H9 (cell line): ENCODE measurements at regions not wholly inside any gene's neighbourhood (a gene's known extent, or its start where the extent isn't known, plus 50 kb on each side); places are given as distances from the start of the nearest gene placed in this dataset.
A peak's percentile ranks its signal among the peaks of the same experiment; 100 is the strongest.

Experiments
- DNase-seq: peaks from one replicate; pipeline ENCODE4 v3.0.0-alpha.2; 2017
- H2AFZ ChIP-seq: one replicate; pipeline ENCODE4 v1.6.1; 2013; ENCODE audit warnings: mild to moderate bottlenecking, low read length, control low read depth, moderate library complexity
- H2AK5ac ChIP-seq: 2 replicates; pipeline ENCODE4 v1.6.1; 2013; ENCODE audit warnings: low read length, control low read depth, mixed read lengths; ENCODE audit not compliant: insufficient read length
- H2BK120ac ChIP-seq: one replicate; pipeline ENCODE4 v1.6.1; 2013; ENCODE audit warnings: low read depth, mild to moderate bottlenecking, low read length, control low read depth, inconsistent platforms; ENCODE audit not compliant: poor library complexity, severe bottlenecking
- H2BK12ac ChIP-seq: 2 replicates; pipeline ENCODE4 v1.6.1; 2013; ENCODE audit warnings: low read length, control low read depth, mixed read lengths, low read depth; ENCODE audit not compliant: insufficient read length
- H2BK15ac ChIP-seq: 2 replicates; pipeline ENCODE4 v1.6.1; 2013; ENCODE audit warnings: low read depth, low read length, control low read depth
- H2BK20ac ChIP-seq: one replicate; pipeline ENCODE4 v1.6.1; 2013; ENCODE audit warnings: low read depth, mild to moderate bottlenecking, low read length, control low read depth, inconsistent platforms; ENCODE audit not compliant: poor library complexity, severe bottlenecking
- H2BK5ac ChIP-seq: 2 replicates; pipeline ENCODE4 v1.6.1; 2013; ENCODE audit warnings: low read length, control low read depth, mixed read lengths; ENCODE audit not compliant: insufficient read length
- H3K14ac ChIP-seq: 2 replicates; pipeline ENCODE4 v1.6.1; 2013; ENCODE audit warnings: low read length, control low read depth; ENCODE audit not compliant: insufficient read depth
- H3K18ac ChIP-seq: 2 replicates; pipeline ENCODE4 v1.6.1; 2013; ENCODE audit warnings: low read depth, mild to moderate bottlenecking, mixed read lengths, low read length, control low read depth; ENCODE audit not compliant: insufficient read length
- H3K23ac ChIP-seq: 2 replicates; pipeline ENCODE4 v1.6.1; 2013; ENCODE audit warnings: low read length, control low read depth, mixed read lengths, low read depth; ENCODE audit not compliant: insufficient read length
- H3K23me2 ChIP-seq: 2 replicates; pipeline ENCODE4 v1.6.1; 2013; ENCODE audit warnings: low read depth, mild to moderate bottlenecking, mixed read lengths, low read length, control low read depth; ENCODE audit not compliant: insufficient read length, poor library complexity, severe bottlenecking
- H3K27ac ChIP-seq: 2 replicates; pipeline ENCODE4 v1.5.1; 2013; ENCODE audit warnings: low read length, control low read depth, mixed read lengths, low read depth; ENCODE audit not compliant: insufficient read length
- H3K27me3 ChIP-seq: 2 replicates; pipeline ENCODE4 v1.6.1; 2013; ENCODE audit warnings: low read length, control low read depth, inconsistent platforms; ENCODE audit not compliant: insufficient read depth
- H3K4ac ChIP-seq: 2 replicates; pipeline ENCODE4 v1.6.1; 2013; ENCODE audit warnings: low read depth, mild to moderate bottlenecking, control low read depth, inconsistent platforms, low read length, moderate library complexity
- H3K4me1 ChIP-seq: 2 replicates; pipeline ENCODE4 v1.6.1; 2013; ENCODE audit warnings: low read length, control low read depth, inconsistent platforms; ENCODE audit not compliant: insufficient read depth
- H3K4me2 ChIP-seq: 2 replicates; pipeline ENCODE4 v1.6.1; 2013; ENCODE audit warnings: low read length, control low read depth, mixed read lengths; ENCODE audit not compliant: insufficient read length, insufficient read depth
- H3K56ac ChIP-seq: 2 replicates; pipeline ENCODE4 v1.6.1; 2013; ENCODE audit warnings: low read depth, mild to moderate bottlenecking, mixed read lengths, low read length, control low read depth; ENCODE audit not compliant: insufficient read length
- H3K79me1 ChIP-seq: 2 replicates; pipeline ENCODE4 v1.6.1; 2013; ENCODE audit warnings: low read depth, mild to moderate bottlenecking, moderate library complexity, low read length, control low read depth, inconsistent platforms; ENCODE audit not compliant: insufficient read depth, poor library complexity, severe bottlenecking
- H3K79me2 ChIP-seq: 2 replicates; pipeline ENCODE4 v1.6.1; 2013; ENCODE audit warnings: low read length, control low read depth, inconsistent platforms; ENCODE audit not compliant: insufficient read depth
- H3K9ac ChIP-seq: 2 replicates; pipeline ENCODE4 v1.6.1; 2013; ENCODE audit warnings: low read length, control low read depth, mixed read lengths; ENCODE audit not compliant: insufficient read length; ENCODE audit errors: extremely low read depth
- H3K9me3 ChIP-seq: one replicate; pipeline ENCODE4 v1.6.1; 2013; ENCODE audit warnings: low read depth, low read length, inconsistent platforms; ENCODE audit not compliant: control insufficient read depth
- H3T11ph ChIP-seq: one replicate; pipeline ENCODE4 v1.6.1; 2013; ENCODE audit warnings: mild to moderate bottlenecking, low read length, control low read depth, inconsistent platforms
- H4K20me1 ChIP-seq: one replicate; pipeline ENCODE4 v1.6.1; 2013; ENCODE audit not compliant: control insufficient read depth, insufficient read length, insufficient read depth
- H4K5ac ChIP-seq: 2 replicates; pipeline ENCODE4 v1.6.1; 2013; ENCODE audit warnings: low read depth, mild to moderate bottlenecking, mixed read lengths, low read length, control low read depth; ENCODE audit not compliant: insufficient read length
- H4K8ac ChIP-seq: replicated peaks from 2 replicates; pipeline ENCODE4 v1.6.1; 2013; ENCODE audit warnings: low read length, control low read depth, mixed read lengths, low read depth; ENCODE audit not compliant: insufficient read length
- H4K91ac ChIP-seq: 2 replicates; pipeline ENCODE4 v1.6.1; 2013; ENCODE audit warnings: low read depth, mild to moderate bottlenecking, moderate library complexity, mixed read lengths, low read length, control low read depth; ENCODE audit not compliant: insufficient read length
- H3K27ac Mint-ChIP-seq, 3 experiments: 2 replicates in 2 of 3; 3 replicates in 1 of 3; pipeline ENCODE4 v1.8.0; 2020 to 2021; ENCODE audit warnings: mixed read lengths in 3 of 3, mild to moderate bottlenecking in 1 of 3, moderate library complexity in 1 of 3
- H3K27me3 Mint-ChIP-seq: 2 replicates; pipeline ENCODE4 v1.8.0; 2021; ENCODE audit warnings: low read depth, mild to moderate bottlenecking, moderate library complexity, mixed read lengths
- H3K36me3 Mint-ChIP-seq, 3 experiments: 2 replicates in 2 of 3; 3 replicates in 1 of 3; pipeline ENCODE4 v1.8.0; 2020 to 2021; ENCODE audit warnings: low read depth in 3 of 3, mixed read lengths in 3 of 3; ENCODE audit not compliant: insufficient read depth in 1 of 3
- H3K4me1 Mint-ChIP-seq, 2 experiments: 2 replicates each; pipeline ENCODE4 v1.8.0; 2020; ENCODE audit warnings: mixed read lengths in 2 of 2
- H3K4me3 Mint-ChIP-seq, 2 experiments: 2 replicates in 1 of 2; 3 replicates in 1 of 2; pipeline ENCODE4 v1.8.0; 2020 to 2021; ENCODE audit warnings: mild to moderate bottlenecking in 2 of 2, mixed read lengths in 2 of 2, moderate library complexity in 1 of 2
- H3K9me3 Mint-ChIP-seq, 2 experiments: 2 replicates in 1 of 2; 3 replicates in 1 of 2; pipeline ENCODE4 v1.8.0; 2020; ENCODE audit warnings: mild to moderate bottlenecking in 2 of 2, mixed read lengths in 2 of 2, moderate library complexity in 1 of 2
- CTCF ChIP-seq: fragments of 200-600 bp; sonication (generic); conservative IDR thresholded peaks from 3 replicates; pipeline ENCODE4 v1.8.0; 2021; ENCODE audit warnings: antibody characterized with exemption, mild to moderate bottlenecking
- WGBS: extraction: QIAGEN DNeasy Blood & Tissue Kit; methylation state at CpG from one replicate; pipeline ENCODE4 v1.1.7; 2013; ENCODE audit warnings: missing lambda C conversion rate, low lambda C conversion rate, mixed read lengths; ENCODE audit not compliant: insufficient read length; ENCODE audit errors: extremely low coverage; 5-methylcytosine and 5-hydroxymethylcytosine counted together

- Histone ChIP-seq H3K27ac (no peak overlapping the region), H3K4me2 (no peak overlapping the region), H3K27me3 (no peaks in the 10 kb centered on the region), H2BK5ac (no peak overlapping the region), H3K14ac (no peak overlapping the region), H3K4ac (no peak overlapping the region), H3K23ac (no peak overlapping the region), H3K18ac (no peak overlapping the region), H4K8ac (no peak overlapping the region), H2BK15ac (no peak overlapping the region), H2AFZ (no peak overlapping the region), H4K5ac (no peak overlapping the region), H3K4me1 (peaks cover 2% of the 10 kb centered on the region; the same call in 1 of the 2 replicates), H3K79me2 (no peaks in the 10 kb centered on the region), H3K9ac (no peak overlapping the region), H3T11ph (no peak overlapping the region), H2BK120ac (no peak overlapping the region), H2AK5ac (no peak overlapping the region), H4K91ac (no peak overlapping the region), H2BK20ac (no peak overlapping the region), H3K56ac (no peak overlapping the region), H2BK12ac (no peak overlapping the region), H3K9me3 (no peaks in the 10 kb centered on the region), H3K23me2 (no peaks in the 10 kb centered on the region), H3K79me1 (no peaks in the 10 kb centered on the region), H4K20me1 (no peaks in the 10 kb centered on the region)
- H3K36me3 Mint-ChIP-seq, result no peaks in the 10 kb centered on the region
- WGBS, result no CpG with 5 or more reads among the region's 3 CpGs
- DNase-seq, result no peak
- H3K27ac Mint-ChIP-seq, result 0 out of 7 replicates have a peak overlapping the region, but pooled peaks of 1 of the 3 experiments have one; percentile 51
- H3K4me1 Mint-ChIP-seq, result peaks cover 41 to 48% of the 10 kb centered on the region in 2 experiments
- no peak overlapping the region for H3K4me3 Mint-ChIP-seq
- TF ChIP-seq CTCF, result peak; percentile 47
- H3K9me3 Mint-ChIP-seq, result no peaks in the 10 kb centered on the region
- no peaks in the 10 kb centered on the region for H3K27me3 Mint-ChIP-seq
Measured at GRCh38 chr1:91141858-91142257, 120.0 kb upstream of the ZNF644 start.
